Kidney glomerular epithelial cell (primary cell): ENCODE measurements at regions not wholly inside any gene's neighbourhood (a gene's known extent, or its start where the extent isn't known, plus 50 kb on each side); places are given as distances from the start of the nearest gene placed in this dataset.
"Not testable (repeated sequence)": the region's sequence is repeated elsewhere in the genome, so short reads cannot be mapped to it uniquely, and the experiment has no call there.

Experiments
- DNase-seq: peaks from one replicate; lab custom pipeline; 2025; lab: John Stamatoyannopoulos, UW

- no peak for DNase-seq
These were observed 97.6 kb upstream of the SIM2 start for GRCh38 chr21:36601362-36601761.

- DNase-seq, result no peak
These were observed 96.2 kb upstream of the SIM2 start for GRCh38 chr21:36602735-36603134.

GRCh38 chr21:36603221-36603620, 95.7 kb upstream of the SIM2 start:
- DNase-seq, result no peak

- DNase-seq, result no peak
These were observed 93.5 kb upstream of the SIM2 start for GRCh38 chr21:36605426-36605825.

GRCh38 chr21:36606287-36606982, 92.5 kb upstream of the SIM2 start:
- DNase-seq, result no peak

GRCh38 chr21:36606983-36607325, 92.0 kb upstream of the SIM2 start:
- no peak for DNase-seq

- no peak for DNase-seq
These were observed 90.6 kb upstream of the SIM2 start for GRCh38 chr21:36608041-36608896.

- DNase-seq, result peak; percentile 4
These were observed 90.1 kb upstream of the SIM2 start for GRCh38 chr21:36608897-36609225.

GRCh38 chr21:36609654-36610053, 89.3 kb upstream of the SIM2 start:
- DNase-seq, result no peak

GRCh38 chr21:36610201-36610600, 88.7 kb upstream of the SIM2 start:
- no peak for DNase-seq

- no peak for DNase-seq
These were observed 88.0 kb upstream of the SIM2 start for GRCh38 chr21:36610935-36611334.

GRCh38 chr21:36611379-36611778, 87.5 kb upstream of the SIM2 start:
- DNase-seq, result no peak

- no peak for DNase-seq
These were observed 85.9 kb upstream of the SIM2 start for GRCh38 chr21:36613059-36613458.

- DNase-seq, result no peak
These were observed 85.4 kb upstream of the SIM2 start for GRCh38 chr21:36613554-36613953.

- no peak for DNase-seq
These were observed 83.5 kb upstream of the SIM2 start for GRCh38 chr21:36615274-36615964.

GRCh38 chr21:36616773-36617172, 82.1 kb upstream of the SIM2 start:
- DNase-seq, result not testable (repeated sequence)

GRCh38 chr21:36621794-36622193, 77.1 kb upstream of the SIM2 start:
- not testable (repeated sequence) for DNase-seq

GRCh38 chr21:36624105-36624504, 74.8 kb upstream of the SIM2 start:
- no peak for DNase-seq

GRCh38 chr21:36626791-36627190, 72.1 kb upstream of the SIM2 start:
- no peak for DNase-seq

- no peak for DNase-seq
These were observed 71.7 kb upstream of the SIM2 start for GRCh38 chr21:36627242-36627641.

GRCh38 chr21:36628106-36628505, 70.8 kb upstream of the SIM2 start:
- DNase-seq, result no peak

GRCh38 chr21:36628761-36629460, 70.0 kb upstream of the SIM2 start:
- no peak for DNase-seq
